OCI-LY7 (cell line): ENCODE measurements at regions not wholly inside any gene's neighbourhood (a gene's known extent, or its start where the extent isn't known, plus 50 kb on each side); places are given as distances from the start of the nearest gene placed in this dataset.
"Not testable (repeated sequence)": the region's sequence is repeated elsewhere in the genome, so short reads cannot be mapped to it uniquely, and the experiment has no call there.

Experiments
- BruUV-seq: library from RNA; stranded (reverse); fragments of 400-500 nt; replicated peaks from 2 replicates; lab custom pipeline; 2021; lab: Mats Ljungman, UMichigan
- CTCF ChIA-PET: fragments of 300-600 bp; sonication (Branson Sonifier 250); formaldehyde crosslinking; loops from one replicate; lab custom pipeline; 2022; ENCODE audit warnings: antibody characterized with exemption; ENCODE audit not compliant: unreplicated experiment; lab: Charles Lee
- POLR2A ChIA-PET: fragments of 300-600 bp; sonication (Branson Sonifier 250); formaldehyde crosslinking; loops from one replicate; lab custom pipeline; 2022; ENCODE audit warnings: antibody characterized with exemption; lab: Charles Lee
- DNase-seq: peaks from one replicate; pipeline ENCODE4 v3.0.0-alpha.2; 2015; ENCODE audit warnings: low spot score
- H2AFZ ChIP-seq: fragments of 200-600 bp; sonication (generic), shearing (Covaris generic); 2 replicates; pipeline ENCODE4 v1.6.1; 2014; ENCODE audit warnings: mild to moderate bottlenecking, antibody characterized with exemption, low read length, moderate library complexity
- H3K27ac ChIP-seq: fragments of 200-600 bp; sonication (generic); 2 replicates; pipeline ENCODE4 v1.5.1; 2014; ENCODE audit warnings: mixed run types, low read depth, mild to moderate bottlenecking, moderate library complexity, low read length, inconsistent platforms; ENCODE audit not compliant: poor library complexity, severe bottlenecking
- H3K36me3 ChIP-seq: fragments of 200-600 bp; sonication (generic); 2 replicates; pipeline ENCODE4 v1.6.1; 2014; ENCODE audit warnings: mild to moderate bottlenecking, antibody characterized with exemption, low read length, moderate library complexity, mixed read lengths; ENCODE audit not compliant: insufficient read depth
- H3K4me1 ChIP-seq: fragments of 200-600 bp; sonication (generic); 2 replicates; pipeline ENCODE4 v1.5.1; 2014; ENCODE audit warnings: mild to moderate bottlenecking, low read length; ENCODE audit not compliant: insufficient read depth, poor library complexity, severe bottlenecking
- H3K4me2 ChIP-seq: fragments of 200-600 bp; sonication (generic); 2 replicates; pipeline ENCODE4 v1.6.1; 2014; ENCODE audit warnings: mild to moderate bottlenecking, low read length
- H3K4me3 ChIP-seq: fragments of 200-600 bp; sonication (generic); 2 replicates; pipeline ENCODE4 v1.5.1; 2014; ENCODE audit warnings: mild to moderate bottlenecking, low read depth, low read length; ENCODE audit not compliant: poor library complexity, severe bottlenecking
- H3K79me2 ChIP-seq: fragments of 200-600 bp; sonication (generic); 2 replicates; pipeline ENCODE4 v1.6.1; 2016; ENCODE audit warnings: low read depth, mild to moderate bottlenecking, low read length, moderate library complexity, mixed read lengths; ENCODE audit not compliant: insufficient read depth
- H3K9me2 ChIP-seq: fragments of 200-600 bp; sonication (generic); 2 replicates; pipeline ENCODE4 v1.6.1; 2016; ENCODE audit warnings: mild to moderate bottlenecking, low read length, mixed read lengths; ENCODE audit not compliant: insufficient read depth
- H3K9me3 ChIP-seq: fragments of 200-600 bp; sonication (generic); 2 replicates; pipeline ENCODE4 v1.6.1; 2014; ENCODE audit warnings: mild to moderate bottlenecking, mixed run types, low read length, mixed read lengths
- H4K20me1 ChIP-seq: fragments of 200-600 bp; sonication (generic); 2 replicates; pipeline ENCODE4 v1.6.1; 2014; ENCODE audit warnings: mild to moderate bottlenecking, antibody characterized with exemption, low read length, moderate library complexity, mixed read lengths; ENCODE audit not compliant: insufficient read depth
- CTCF ChIP-seq: fragments of 200-600 bp; sonication (generic); conservative IDR thresholded peaks from 2 replicates; pipeline ENCODE4 v1.5.1; 2014; ENCODE audit warnings: mild to moderate bottlenecking, antibody characterized with exemption, low read length, moderate library complexity, mixed read lengths
- EZH2phosphoT487 ChIP-seq: fragments of 200-600 bp; sonication (generic); IDR thresholded peaks from 2 replicates; pipeline ENCODE4 v1.6.1; 2018; ENCODE audit warnings: low read depth, borderline replicate concordance, mild to moderate bottlenecking, mixed run types, antibody characterized with exemption, low read length, moderate library complexity, mixed read lengths
- intact Hi-C: fragments of 100-400 bp; cut with micrococcal nuclease; formaldehyde crosslinking; loops from one replicate; pipeline ENCODE4 v1.10.0; 2022; ENCODE audit not compliant: unreplicated experiment

GRCh38 chr14:23729720-23730387, 93.7 kb downstream of the DHRS2 start:
- TF ChIP-seq EZH2phosphoT487 (no peak), CTCF (no peak)
- no peak overlapping the region for H3K4me2 ChIP-seq
- no peak overlapping the region for H2AFZ ChIP-seq

GRCh38 chr14:23735394-23735793, 99.2 kb downstream of the DHRS2 start:
- H3K4me2 ChIP-seq, result no peak overlapping the region
- H3K27ac ChIP-seq, result no peak overlapping the region
- H3K9me3 ChIP-seq, result no peaks in the 10 kb centered on the region
- H3K9me2 ChIP-seq, result no peaks in the 10 kb centered on the region
- no peaks in the 10 kb centered on the region for H4K20me1 ChIP-seq
- CTCF ChIA-PET, result no interaction called here
- no peaks in the 10 kb centered on the region for H3K4me1 ChIP-seq
- intact Hi-C loops, result no loop called here
- no peak overlapping the region for H2AFZ ChIP-seq
- BruUV-seq, result no TSS peak
- no peak for TF ChIP-seq CTCF
- no peak for TF ChIP-seq EZH2phosphoT487
- H3K36me3 ChIP-seq, result no peaks in the 10 kb centered on the region
- H3K79me2 ChIP-seq, result no peaks in the 10 kb centered on the region
- no peak overlapping the region for H3K4me3 ChIP-seq
- DNase-seq, result no peak
- POLR2A ChIA-PET, result interaction anchor here (0.7 kb wide), 1 partner anchor 697 kb away, joined by 3 read pairs; no protein-coding TSS in a partner anchor

More at GRCh38 chr14:23729720-23730387, 93.7 kb downstream of the DHRS2 start:
- ChIA-PET CTCF (no interaction called here), POLR2A (no interaction called here)
- Histone ChIP-seq H3K4me3 (no peak overlapping the region), H4K20me1 (no peaks in the 10 kb centered on the region), H3K9me2 (no peaks in the 10 kb centered on the region), H3K9me3 (no peaks in the 10 kb centered on the region), H3K79me2 (no peaks in the 10 kb centered on the region), H3K27ac (no peak overlapping the region), H3K36me3 (no peaks in the 10 kb centered on the region), H3K4me1 (no peaks in the 10 kb centered on the region)
- BruUV-seq, result no TSS peak
- DNase-seq, result no peak
- intact Hi-C loops, result no loop called here

- H2AFZ ChIP-seq, H3K36me3 ChIP-seq, intact Hi-C loops, H4K20me1 ChIP-seq, POLR2A ChIA-PET, DNase-seq, H3K79me2 ChIP-seq, H3K4me3 ChIP-seq, BruUV-seq, CTCF ChIA-PET, H3K4me2 ChIP-seq, H3K9me3 ChIP-seq, H3K4me1 ChIP-seq, H3K27ac ChIP-seq, H3K9me2 ChIP-seq: not testable (repeated sequence)
Measured at GRCh38 chr14:23744368-23744767, 108.2 kb downstream of the DHRS2 start.
